Neutrophil (primary cell): ENCODE measurements at regions not wholly inside any gene's neighbourhood (a gene's known extent, or its start where the extent isn't known, plus 50 kb on each side); places are given as distances from the start of the nearest gene placed in this dataset.

ENCODE experiments used
- H3K27ac ChIP-seq: fragments of 200-600 bp; sonication (generic); 2 replicates; pipeline ENCODE4 v1.5.1; 2016; ENCODE audit warnings: mild to moderate bottlenecking, moderate library complexity
- H3K27me3 ChIP-seq: fragments of 200-600 bp; sonication (generic); 2 replicates; pipeline ENCODE4 v1.6.0; 2016; ENCODE audit warnings: mild to moderate bottlenecking
- H3K36me3 ChIP-seq: fragments of 200-600 bp; sonication (generic); 2 replicates; pipeline ENCODE4 v1.5.1; 2017
- H3K4me1 ChIP-seq, 2 experiments: fragments of 200-600 bp in 1 of 2; sonication (generic) in 1 of 2; 1 replicate in 1 of 2; 2 replicates in 1 of 2; pipeline versions ENCODE4 v1.5.1 to v1.6.1; 2013 to 2016; ENCODE audit warnings: low read depth in 1 of 2, low read length in 1 of 2, mild to moderate bottlenecking in 1 of 2, moderate library complexity in 1 of 2; ENCODE audit not compliant: control insufficient read depth in 1 of 2, insufficient read depth in 1 of 2
- H3K4me3 ChIP-seq, 2 experiments: fragments of 200-600 bp in 1 of 2; sonication (generic) in 1 of 2; 1 replicate in 1 of 2; 2 replicates in 1 of 2; pipeline ENCODE4 v1.5.1; 2013 to 2016; ENCODE audit warnings: low read depth in 1 of 2, low read length in 1 of 2, mild to moderate bottlenecking in 1 of 2, moderate library complexity in 1 of 2
- H3K9me3 ChIP-seq: fragments of 200-600 bp; sonication (generic); 2 replicates; pipeline ENCODE4 v1.5.1; 2016
- CTCF ChIP-seq: fragments of 200-600 bp; sonication (generic); IDR thresholded peaks from 2 replicates; pipeline ENCODE4 v1.5.1; 2016; ENCODE audit warnings: antibody characterized with exemption

DNA sequence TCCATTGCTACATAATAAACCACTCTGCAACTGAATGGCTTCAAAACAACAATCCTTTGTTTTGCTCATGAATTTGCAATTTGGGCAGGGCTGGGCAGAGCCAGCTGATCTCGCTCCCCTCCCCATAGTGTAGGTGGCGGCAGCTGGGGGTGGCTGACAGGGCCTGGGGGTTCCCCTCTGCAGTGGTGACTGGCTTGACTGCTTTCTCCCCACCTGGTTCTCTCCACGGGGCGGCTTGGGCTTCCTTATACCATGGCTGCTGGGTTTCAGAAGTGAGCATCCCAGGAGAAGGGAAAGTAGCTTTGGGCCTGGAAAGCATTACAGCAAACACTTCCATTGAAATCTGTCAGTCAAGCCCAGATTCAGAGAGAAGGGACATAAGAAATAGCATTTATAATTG, 129.7 kb upstream of the ZBTB40 start:
- Histone ChIP-seq H3K4me1 (no peaks in the 10 kb centered on the region), H3K27ac (no peak overlapping the region), H3K36me3 (no peaks in the 10 kb centered on the region), H3K4me3 (no peak overlapping the region), H3K27me3 (peaks cover 19% of the 10 kb centered on the region), H3K9me3 (no peaks in the 10 kb centered on the region)
- TF ChIP-seq CTCF: no peak

- H3K9me3 ChIP-seq: no peaks in the 10 kb centered on the region
- no peak overlapping the region for H3K27ac ChIP-seq
- no peak for TF ChIP-seq CTCF
- H3K4me1 ChIP-seq: no peaks in the 10 kb centered on the region
- H3K27me3 ChIP-seq: peaks cover 12% of the 10 kb centered on the region
- no peaks in the 10 kb centered on the region for H3K36me3 ChIP-seq
- no peak overlapping the region for H3K4me3 ChIP-seq
These were observed 128.4 kb upstream of the ZBTB40 start for GRCh38 chr1:22323141-22323845.

DNA sequence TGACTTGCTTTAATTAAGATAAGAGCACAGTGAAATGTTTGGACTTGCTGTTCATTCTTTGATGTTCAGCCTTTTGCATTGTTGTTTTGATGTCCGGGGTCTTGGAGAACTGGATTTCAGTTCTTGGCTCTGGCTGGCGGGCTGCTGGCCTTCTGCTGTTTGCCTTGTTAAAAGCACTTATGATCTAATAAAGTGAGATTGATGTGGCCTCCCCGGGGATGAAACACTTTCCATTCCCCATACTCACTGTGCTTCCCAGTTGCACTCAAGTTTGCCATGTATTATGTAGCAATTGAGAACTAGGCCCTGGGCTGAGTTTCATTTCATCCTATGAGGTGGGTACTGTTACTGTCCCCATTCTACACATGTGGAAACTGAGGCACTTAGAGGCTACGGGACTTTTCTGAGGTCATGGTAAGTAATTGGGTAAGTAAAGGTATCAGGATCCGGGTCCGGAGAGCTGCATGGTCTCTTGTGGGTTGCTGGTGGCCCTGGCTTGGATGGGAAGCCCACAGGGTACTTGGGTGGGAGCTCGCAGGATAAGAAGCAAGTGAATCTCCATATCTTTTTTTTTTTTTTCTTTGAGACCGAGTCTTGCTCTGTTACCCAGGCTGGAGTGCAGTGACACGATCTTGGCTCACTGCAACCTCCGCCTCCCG, 127.7 kb upstream of the ZBTB40 start:
- TF ChIP-seq CTCF: no peak
- peaks cover 5% of the 10 kb centered on the region for H3K27me3 ChIP-seq
- no peaks in the 10 kb centered on the region for H3K4me1 ChIP-seq
- H3K4me3 ChIP-seq: no peak overlapping the region
- H3K9me3 ChIP-seq: no peaks in the 10 kb centered on the region
- H3K27ac ChIP-seq: no peak overlapping the region
- H3K36me3 ChIP-seq: no peaks in the 10 kb centered on the region

DNA sequence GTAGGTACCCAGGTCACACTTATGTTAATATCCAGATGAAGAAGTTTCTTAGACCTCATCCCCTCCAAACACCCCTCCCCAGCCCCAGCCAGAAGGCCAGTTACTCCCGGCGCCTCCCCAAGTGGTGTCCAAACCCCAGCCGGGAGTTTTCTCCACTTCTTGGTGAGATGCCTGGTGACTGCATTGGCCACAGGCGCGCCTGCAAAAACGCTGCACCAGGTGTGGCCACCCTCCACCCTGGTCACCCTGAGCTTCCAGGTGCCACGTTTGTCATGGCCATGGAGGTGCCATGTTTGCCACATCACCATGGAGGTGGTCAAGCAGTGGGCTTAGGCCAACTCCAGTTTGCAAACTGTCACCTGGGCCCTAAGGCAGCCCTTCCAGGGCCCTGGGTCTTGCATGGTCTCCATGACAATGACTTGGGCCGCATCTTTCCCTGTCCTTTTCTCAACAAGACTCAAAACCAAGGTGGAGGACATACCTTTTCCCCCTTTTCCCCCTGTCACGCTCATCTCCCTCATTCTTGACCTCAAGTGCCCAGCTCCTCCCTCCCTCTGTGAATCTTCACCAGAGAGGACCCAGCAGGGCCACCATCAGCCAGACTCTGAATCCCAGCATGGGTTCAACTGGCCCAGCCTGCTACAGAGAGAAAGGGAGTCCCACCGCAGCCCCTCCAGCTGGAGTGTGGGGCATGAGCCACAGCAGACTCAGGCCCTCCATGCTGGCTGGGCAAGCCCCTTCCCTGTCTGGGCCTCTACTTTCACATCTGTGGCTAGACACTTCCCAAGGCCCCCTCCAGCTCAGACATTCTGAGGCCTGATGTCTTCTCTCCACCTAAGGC, 125.9 kb upstream of the ZBTB40 start:
- Histone ChIP-seq H3K4me3 (no peak overlapping the region), H3K27me3 (peaks cover 6% of the 10 kb centered on the region), H3K36me3 (no peaks in the 10 kb centered on the region), H3K9me3 (no peaks in the 10 kb centered on the region), H3K4me1 (no peaks in the 10 kb centered on the region), H3K27ac (no peak overlapping the region)
- TF ChIP-seq CTCF: no peak

- Histone ChIP-seq H3K36me3 (no peaks in the 10 kb centered on the region), H3K9me3 (no peaks in the 10 kb centered on the region), H3K4me1 (no peaks in the 10 kb centered on the region), H3K27ac (no peak overlapping the region), H3K27me3 (peaks cover 6% of the 10 kb centered on the region), H3K4me3 (no peak overlapping the region)
- no peak for TF ChIP-seq CTCF
These were observed 125.2 kb upstream of the ZBTB40 start for GRCh38 chr1:22326372-22326915.
